ENCODE measurements at regions not wholly inside any gene's neighbourhood (a gene's known extent, or its start where the extent isn't known, plus 50 kb on each side); places are given as distances from the start of the nearest gene placed in this dataset.

DNA sequence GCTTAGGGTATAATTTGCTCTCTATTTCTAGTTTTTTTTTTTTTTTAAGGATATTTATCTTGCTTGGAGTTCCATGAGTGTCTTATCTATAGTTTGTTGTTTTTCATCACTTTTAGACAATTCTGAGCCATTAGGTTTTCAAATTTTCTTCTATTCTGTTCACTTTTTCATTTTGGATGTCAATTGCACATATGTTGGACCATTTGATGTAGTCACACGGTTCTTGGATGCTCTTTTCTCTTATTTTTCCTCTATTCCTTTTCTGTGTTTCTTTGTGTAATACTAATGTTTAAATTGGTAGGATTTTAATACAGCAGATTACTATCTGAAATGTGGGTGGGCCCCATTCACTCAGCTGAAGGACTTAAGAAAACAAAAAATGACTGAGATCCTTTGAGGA is 292.6 kb downstream of the CALCRL start:
- Histone ChIP-seq H3K4me1 (replicated peaks in 1 of 2) (no peaks in the 10 kb centered on the region), H3K27me3 (no peaks in the 10 kb centered on the region), H3K27ac (no peak overlapping the region), H3K9me3 (replicated peaks in 1 of 3) (peaks cover 0 to 11% (median 0%) of the 10 kb centered on the region in 3 donors), H3K4me3 (no peak overlapping the region), H3K36me3 (replicated peaks in 1 of 2) (no peaks in the 10 kb centered on the region)
- no peak for DNase-seq
- WGBS, 4 donors: 66 to 84% (median 72%) methylated on average over 1 of the region's 1 CpG
- TF ChIP-seq POLR2A (IDR thresholded peaks at IDR 0.05): no peak
- TF ChIP-seq, protein P1, sequence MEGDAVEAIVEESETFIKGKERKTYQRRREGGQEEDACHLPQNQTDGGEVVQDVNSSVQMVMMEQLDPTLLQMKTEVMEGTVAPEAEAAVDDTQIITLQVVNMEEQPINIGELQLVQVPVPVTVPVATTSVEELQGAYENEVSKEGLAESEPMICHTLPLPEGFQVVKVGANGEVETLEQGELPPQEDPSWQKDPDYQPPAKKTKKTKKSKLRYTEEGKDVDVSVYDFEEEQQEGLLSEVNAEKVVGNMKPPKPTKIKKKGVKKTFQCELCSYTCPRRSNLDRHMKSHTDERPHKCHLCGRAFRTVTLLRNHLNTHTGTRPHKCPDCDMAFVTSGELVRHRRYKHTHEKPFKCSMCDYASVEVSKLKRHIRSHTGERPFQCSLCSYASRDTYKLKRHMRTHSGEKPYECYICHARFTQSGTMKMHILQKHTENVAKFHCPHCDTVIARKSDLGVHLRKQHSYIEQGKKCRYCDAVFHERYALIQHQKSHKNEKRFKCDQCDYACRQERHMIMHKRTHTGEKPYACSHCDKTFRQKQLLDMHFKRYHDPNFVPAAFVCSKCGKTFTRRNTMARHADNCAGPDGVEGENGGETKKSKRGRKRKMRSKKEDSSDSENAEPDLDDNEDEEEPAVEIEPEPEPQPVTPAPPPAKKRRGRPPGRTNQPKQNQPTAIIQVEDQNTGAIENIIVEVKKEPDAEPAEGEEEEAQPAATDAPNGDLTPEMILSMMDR (IDR thresholded peaks at IDR 0.05): no peak
- intact Hi-C loops (cut with DNase I): no loop called here

DNA sequence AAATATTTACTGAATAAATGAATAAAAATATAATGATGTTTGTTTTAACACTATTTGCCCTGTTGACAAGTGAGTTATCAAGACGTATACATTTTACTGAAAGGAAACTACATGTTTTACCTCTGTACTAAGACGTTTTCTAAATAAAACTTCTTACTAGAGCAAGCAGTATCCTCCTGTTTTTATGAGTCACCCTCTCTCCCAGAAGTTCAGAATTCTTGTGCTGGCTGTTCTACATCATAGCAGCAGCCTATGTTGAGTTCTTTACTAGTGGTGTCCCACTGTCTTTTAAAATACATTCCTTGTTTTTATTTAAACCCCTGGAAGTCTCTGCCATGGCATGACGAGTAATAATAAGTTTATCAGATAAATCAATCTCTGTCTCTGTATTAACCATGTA is 297.4 kb downstream of the CALCRL start:
- DNase-seq: no peak
- H3K4me3 ChIP-seq: no peak overlapping the region
- WGBS, 4 donors: 50 to 61% (median 57%) methylated on average over 3 of the region's 3 CpGs
- no peak for TF ChIP-seq POLR2A (IDR thresholded peaks at IDR 0.05)
- TF ChIP-seq, protein P1 (IDR thresholded peaks at IDR 0.05): no peak
- no peaks in the 10 kb centered on the region for H3K4me1 ChIP-seq (replicated peaks in 1 of 2)
- no peaks in the 10 kb centered on the region for H3K27me3 ChIP-seq
- H3K9me3 ChIP-seq (replicated peaks in 1 of 3): peaks cover 0 to 7% (median 0%) of the 10 kb centered on the region in 3 donors
- H3K36me3 ChIP-seq (replicated peaks in 1 of 2): no peaks in the 10 kb centered on the region
- no peak overlapping the region for H3K27ac ChIP-seq
- intact Hi-C loops (cut with DNase I): no loop called here

- Histone ChIP-seq H3K27me3 (no peaks in the 10 kb centered on the region), H3K4me3 (no peak overlapping the region), H3K4me1 (replicated peaks in 1 of 2) (no peaks in the 10 kb centered on the region), H3K36me3 (replicated peaks in 1 of 2) (no peaks in the 10 kb centered on the region), H3K27ac (no peak overlapping the region), H3K9me3 (replicated peaks in 1 of 3) (no peaks in the 10 kb centered on the region)
- TF ChIP-seq, protein P1 (IDR thresholded peaks at IDR 0.05): no peak
- TF ChIP-seq POLR2A (IDR thresholded peaks at IDR 0.05): no peak
- 45 to 93% (median 66%) methylated on average over 2 of the region's 2 CpGs for WGBS, 4 donors
- no peak for DNase-seq
- intact Hi-C loops (cut with DNase I): no loop called here
Observed at GRCh38 chr2:187148059-187148714, 299.2 kb upstream of the ZSWIM2 start.

DNA sequence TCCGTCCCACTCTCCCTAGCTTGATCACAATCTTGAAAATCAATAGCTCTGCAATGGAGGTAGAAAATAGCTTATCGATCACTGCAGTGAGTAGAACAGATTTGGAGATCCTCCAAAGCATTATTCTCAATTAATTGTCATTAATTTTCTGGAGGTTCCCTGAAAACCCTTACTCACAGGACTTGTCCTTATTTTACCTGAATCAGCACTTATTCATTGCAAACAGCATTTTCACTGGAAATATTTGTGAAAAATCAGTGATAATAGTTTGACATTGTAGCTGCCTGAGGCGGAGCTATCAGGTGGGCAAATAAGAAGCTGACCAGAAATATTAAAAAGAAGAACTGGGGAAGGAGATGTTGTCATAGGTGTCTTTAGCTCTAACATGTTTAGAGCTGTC is 294.6 kb upstream of the ZSWIM2 start:
- Histone ChIP-seq H3K4me3 (no peak overlapping the region), H3K27ac (no peak overlapping the region), H3K36me3 (replicated peaks in 1 of 2) (no peaks in the 10 kb centered on the region), H3K9me3 (replicated peaks in 1 of 3) (no peaks in the 10 kb centered on the region), H3K27me3 (no peaks in the 10 kb centered on the region), H3K4me1 (replicated peaks in 1 of 2) (no peaks in the 10 kb centered on the region)
- 78 to 85% (median 80%) methylated on average over 3 of the region's 3 CpGs for WGBS, 4 donors
- TF ChIP-seq POLR2A (IDR thresholded peaks at IDR 0.05): no peak
- TF ChIP-seq, protein P1 (IDR thresholded peaks at IDR 0.05): no peak
- DNase-seq: no peak
- intact Hi-C loops (cut with DNase I): no loop called here
